Fibroblast of skin of right biceps (primary cell): ENCODE measurements at regions not wholly inside any gene's neighbourhood (a gene's known extent, or its start where the extent isn't known, plus 50 kb on each side); places are given as distances from the start of the nearest gene placed in this dataset.
"Not testable (repeated sequence)": the region's sequence is repeated elsewhere in the genome, so short reads cannot be mapped to it uniquely, and the experiment has no call there.

Experiments used
- DNase-seq: peaks from one replicate; pipeline ENCODE4 v3.0.0-alpha.2; 2013

GRCh38 chr2:152277896-152278295 is 57.1 kb upstream of the FMNL2 start:
- not testable (repeated sequence) for DNase-seq

GRCh38 chr2:152278526-152278925 is 56.4 kb upstream of the FMNL2 start:
- DNase-seq = peak; percentile 13

GRCh38 chr2:152279367-152279766 is 55.6 kb upstream of the FMNL2 start:
- DNase-seq = not testable (repeated sequence)

GRCh38 chr2:152280780-152281179 is 54.2 kb upstream of the FMNL2 start:
- no peak for DNase-seq

- no peak for DNase-seq
Observed at GRCh38 chr2:152283392-152283791, 51.6 kb upstream of the FMNL2 start.

GRCh38 chr2:152284398-152284797 is 50.6 kb upstream of the FMNL2 start:
- DNase-seq = no peak
